GM12878 (cell line): ENCODE measurements at regions not wholly inside any gene's neighbourhood (a gene's known extent, or its start where the extent isn't known, plus 50 kb on each side); places are given as distances from the start of the nearest gene placed in this dataset.

ENCODE experiments used
- ATAC-seq: fragments of 200-7000 bp; cut with Tn5 transposase; 3 replicates; pipeline ENCODE4 v1.9.1; 2020; ENCODE audit warnings: mild to moderate bottlenecking, moderate library complexity
- BruUV-seq: library from RNA; stranded (reverse); fragments of 400-500 nt; replicated peaks from 2 replicates; lab custom pipeline; 2021; lab: Mats Ljungman, UMichigan
- CTCF ChIA-PET: fragments of 300-600 bp; sonication (Branson Sonifier 250); formaldehyde crosslinking; extraction: SDS; loops from one replicate; lab custom pipeline; 2021; ENCODE audit warnings: inconsistent platforms; lab: Yijun Ruan, JAX
- POLR2A ChIA-PET: fragments of 350-600 bp; formaldehyde crosslinking; extraction: SDS; loops from one replicate; lab custom pipeline; 2021; ENCODE audit warnings: inconsistent platforms; lab: Charles Lee
- RAD21 ChIA-PET: fragments of 300-600 bp; sonication (Branson Sonifier 250); formaldehyde crosslinking; loops from one replicate; lab custom pipeline; 2023; ENCODE audit warnings: antibody characterized with exemption; ENCODE audit not compliant: unreplicated experiment; lab: Charles Lee
- SMC1A ChIA-PET: fragments of 300-600 bp; sonication (Branson Sonifier 250); formaldehyde crosslinking; loops from one replicate; lab custom pipeline; 2023; ENCODE audit not compliant: unreplicated experiment, uncharacterized antibody; lab: Charles Lee
- DNase-seq: peaks from one replicate; pipeline ENCODE4 v3.0.0-alpha.2; 2011; ENCODE audit warnings: low read depth, low spot score
- FAIRE-seq: peaks from 3 replicates; lab custom pipeline; 2011; peaks lifted over from hg19 to GRCh38; lab: Jason Lieb, UNC
- H2AFZ ChIP-seq: 2 replicates; pipeline ENCODE4 v1.6.0; 2011; ENCODE audit warnings: low read depth, low read length, control low read depth; ENCODE audit not compliant: control insufficient read depth
- H3K27ac ChIP-seq: 2 replicates; pipeline ENCODE4 v1.5.1; 2011; ENCODE audit warnings: control low read depth; ENCODE audit not compliant: control insufficient read depth, insufficient read depth
- H3K27me3 ChIP-seq, 2 experiments: replicated peaks in 1 of 2; 2 replicates each; pipeline versions ENCODE4 v1.6.0 to v1.6.1; 2011; ENCODE audit warnings: low read length in 1 of 2; ENCODE audit not compliant: control insufficient read depth in 2 of 2, insufficient read depth in 2 of 2
- H3K36me3 ChIP-seq, 2 experiments: 2 replicates each; pipeline ENCODE4 v1.5.1; 2011; ENCODE audit warnings: low read length in 1 of 2; ENCODE audit not compliant: control insufficient read depth in 2 of 2, insufficient read depth in 2 of 2
- H3K4me1 ChIP-seq: 2 replicates; pipeline ENCODE4 v1.6.1; 2011; ENCODE audit warnings: mild to moderate bottlenecking, low read length, moderate library complexity, mixed read lengths; ENCODE audit not compliant: control insufficient read depth, insufficient read depth
- H3K4me2 ChIP-seq: 2 replicates; pipeline ENCODE4 v1.6.0; 2011; ENCODE audit warnings: control low read depth; ENCODE audit not compliant: control insufficient read depth, insufficient read depth
- H3K4me3 ChIP-seq: fragments of 200-600 bp; sonication (generic); 2 replicates; pipeline ENCODE4 v1.5.1; 2016
- H3K79me2 ChIP-seq: 2 replicates; pipeline ENCODE4 v1.6.0; 2011; ENCODE audit warnings: low read length; ENCODE audit not compliant: control insufficient read depth, insufficient read depth
- H3K9ac ChIP-seq: 2 replicates; pipeline ENCODE4 v1.8.0; 2011; ENCODE audit warnings: low read length, control low read depth, mixed read lengths; ENCODE audit not compliant: control insufficient read depth, insufficient read depth
- H3K9me3 ChIP-seq: replicated peaks from 3 replicates; pipeline ENCODE4 v1.5.1; 2011; ENCODE audit warnings: mild to moderate bottlenecking, low read length; ENCODE audit not compliant: control insufficient read depth, insufficient read depth
- H4K20me1 ChIP-seq: 2 replicates; pipeline ENCODE4 v1.6.0; 2011; ENCODE audit not compliant: control insufficient read depth, insufficient read depth
- ASH2L ChIP-seq: fragments of 300-600, 200-600 bp; sonication (generic); IDR thresholded peaks from 2 replicates; pipeline ENCODE4 v1.6.1; 2017; ENCODE audit warnings: low read depth, mild to moderate bottlenecking, borderline replicate concordance
- CBFB ChIP-seq: IDR thresholded peaks from 2 replicates; pipeline ENCODE4 v1.6.1; 2016; ENCODE audit warnings: antibody characterized with exemption, low read depth
- EED ChIP-seq: sonication (generic); IDR thresholded peaks from 2 replicates; pipeline ENCODE4 v1.6.1; 2016; ENCODE audit warnings: antibody characterized with exemption, low read depth
- IRF5 ChIP-seq: fragments of 450-650 bp; IDR thresholded peaks from 2 replicates; pipeline ENCODE4 v1.6.1; 2017; ENCODE audit warnings: borderline replicate concordance
- MTA3 ChIP-seq: IDR thresholded peaks from 2 replicates; pipeline ENCODE4 v1.6.1; 2012; ENCODE audit warnings: low read length, inconsistent platforms, borderline replicate concordance
- PAX8 ChIP-seq: fragments of 450-650 bp; IDR thresholded peaks from 2 replicates; pipeline ENCODE4 v1.6.1; 2017; ENCODE audit warnings: mild to moderate bottlenecking, moderate library complexity
- POLR2AphosphoS2 ChIP-seq: IDR thresholded peaks from 2 replicates; pipeline ENCODE4 v1.6.1; 2011; ENCODE audit warnings: low read depth, mild to moderate bottlenecking, low read length, improper control_type of control experiment, moderate library complexity
- SMAD5 ChIP-seq: IDR thresholded peaks from 2 replicates; pipeline ENCODE4 v1.6.1; 2016; ENCODE audit warnings: antibody characterized with exemption, low read depth
- SMARCA5 ChIP-seq: fragments of 450-650 bp; IDR thresholded peaks from 2 replicates; pipeline ENCODE4 v1.6.1; 2017; ENCODE audit warnings: mild to moderate bottlenecking
- STAT3 ChIP-seq: IDR thresholded peaks from 2 replicates; pipeline ENCODE4 v1.6.1; 2011; ENCODE audit warnings: low read depth, low read length, improper control_type of control experiment
- TARDBP ChIP-seq: IDR thresholded peaks from 2 replicates; pipeline ENCODE4 v1.6.1; 2016; ENCODE audit warnings: borderline replicate concordance
- TCF3 ChIP-seq: IDR thresholded peaks from 2 replicates; pipeline ENCODE4 v1.6.1; 2012; ENCODE audit warnings: low read depth, mild to moderate bottlenecking, low read length, borderline replicate concordance; ENCODE audit not compliant: insufficient read depth
- WGBS: methylation state at CpG from one replicate; pipeline ENCODE4 v1.1.6; 2016; ENCODE audit warnings: low lambda C conversion rate; ENCODE audit not compliant: insufficient replicate concordance, insufficient coverage; ENCODE audit errors: missing lambda C conversion rate; 5-methylcytosine and 5-hydroxymethylcytosine counted together
- in situ Hi-C: fragments of 300-500 bp; cut with MboI; formaldehyde crosslinking; loops from 9 replicates; pipeline ENCODE4 v1.14.3; 2018; ENCODE audit warnings: mixed read lengths
- intact Hi-C: fragments of 100-400 bp; cut with micrococcal nuclease; formaldehyde crosslinking; loops from one replicate; pipeline ENCODE4 v1.14.2; 2022; ENCODE audit not compliant: unreplicated experiment
- TF ChIP-seq, protein P1 (sequence below): IDR thresholded peaks from 2 replicates; pipeline ENCODE4 v1.6.1; 2012; ENCODE audit warnings: low read depth, low read length, improper control_type of control experiment

DNA sequence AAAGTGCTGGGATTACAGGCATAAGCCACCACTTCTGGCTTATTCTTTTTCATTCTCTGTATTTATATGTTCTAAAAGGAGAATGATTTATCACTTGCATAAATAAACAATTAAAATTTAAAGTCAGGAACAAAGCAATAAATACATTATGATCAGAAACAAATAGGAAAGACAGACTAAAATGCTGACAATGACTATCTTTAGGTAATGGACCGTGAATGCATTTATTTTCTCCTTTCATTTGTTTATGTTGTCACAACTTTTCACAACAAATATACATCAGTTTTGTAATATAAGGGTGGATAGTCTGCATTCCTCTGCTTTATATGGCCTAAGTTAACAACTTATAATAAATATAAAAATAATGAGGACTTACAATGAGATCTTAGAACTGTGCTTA, 199.2 kb upstream of the EPHA4 start:
- ChIA-PET RAD21 (no interaction called here), POLR2A (no interaction called here), SMC1A (no interaction called here)
- Histone ChIP-seq H3K79me2 (no peaks in the 10 kb centered on the region), H3K4me1 (no peaks in the 10 kb centered on the region), H3K9me3 (no peaks in the 10 kb centered on the region), H3K9ac (no peak overlapping the region)
- no TSS peak for BruUV-seq
- intact Hi-C loops (no loop called here), in situ Hi-C loops (no loop called here)
- WGBS, result 38% methylated on average over 1 of the region's 1 CpG
- ATAC-seq (no peak), FAIRE-seq (no peak)
- TF ChIP-seq MTA3 (no peak), CBFB (no peak)
- TF ChIP-seq, all 136 proteins: peak for 0
- no peak overlapping the region for H2AFZ ChIP-seq
- H3K27me3 ChIP-seq, result no peaks in the 10 kb centered on the region
- no peaks in the 10 kb centered on the region for H4K20me1 ChIP-seq
- no peak overlapping the region for H3K4me2 ChIP-seq
- no peak overlapping the region for H3K4me3 ChIP-seq
- no peak for DNase-seq
- H3K36me3 ChIP-seq, result no peaks in the 10 kb centered on the region
- no peak overlapping the region for H3K27ac ChIP-seq
- CTCF ChIA-PET, result no interaction called here

DNA sequence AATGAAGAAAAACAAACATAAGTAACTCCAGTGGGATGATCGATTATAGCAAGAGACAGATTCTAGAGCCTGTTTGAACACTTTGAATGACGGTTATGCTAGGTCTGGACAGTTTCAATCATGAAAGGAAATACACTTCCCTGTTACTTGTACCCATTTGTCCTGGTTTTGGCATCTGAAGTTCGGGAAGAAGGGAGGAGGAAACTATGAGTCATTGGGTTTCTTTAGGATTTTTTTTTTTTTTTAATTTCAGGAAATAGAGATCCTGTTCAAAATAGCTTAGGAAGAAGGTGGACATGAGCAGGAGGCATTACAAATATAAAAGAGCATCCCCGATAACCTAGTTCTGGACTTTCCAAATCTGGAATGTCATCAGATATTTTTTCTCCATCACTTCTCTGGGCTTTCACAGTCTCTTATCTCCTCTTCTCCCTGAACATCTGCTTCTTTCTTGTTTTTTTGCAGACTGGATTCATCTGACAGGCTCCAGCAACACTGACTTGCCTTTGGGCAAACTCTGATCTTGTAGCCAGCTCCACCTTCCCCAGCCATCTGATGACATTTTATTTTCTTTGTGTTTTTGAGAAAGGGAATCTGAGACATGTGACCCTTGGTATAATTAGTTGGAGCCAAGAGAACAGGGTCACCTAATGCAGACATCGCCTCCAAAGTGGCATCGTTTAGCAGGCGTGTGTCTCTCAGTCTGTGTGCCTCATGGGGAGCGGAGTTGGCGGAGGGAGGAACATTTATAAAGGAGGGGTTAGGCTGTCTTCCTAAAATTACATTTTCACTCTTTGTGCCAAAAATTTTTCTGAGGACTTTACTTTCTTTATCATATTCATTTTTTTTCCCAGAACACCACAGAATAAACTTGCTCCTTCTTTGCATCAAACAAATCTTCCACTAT, 195.3 kb upstream of the EPHA4 start:
- FAIRE-seq (no peak), ATAC-seq (no peak), DNase-seq (no peak)
- no TSS peak for BruUV-seq
- H3K4me2 ChIP-seq, result no peak overlapping the region
- CTCF ChIA-PET, result no interaction called here
- H4K20me1 ChIP-seq, result no peaks in the 10 kb centered on the region
- RAD21 ChIA-PET, result no interaction called here
- no peaks in the 10 kb centered on the region for H3K4me1 ChIP-seq
- no peak overlapping the region for H2AFZ ChIP-seq
- H3K79me2 ChIP-seq, result no peaks in the 10 kb centered on the region
- in situ Hi-C loops (no loop called here), intact Hi-C loops (no loop called here)
- H3K9me3 ChIP-seq, result no peaks in the 10 kb centered on the region
- WGBS, result 40% methylated on average over 9 of the region's 9 CpGs
- no peaks in the 10 kb centered on the region for H3K36me3 ChIP-seq
- no peak overlapping the region for H3K9ac ChIP-seq
- no peak overlapping the region for H3K27ac ChIP-seq
- H3K27me3 ChIP-seq, result no peaks in the 10 kb centered on the region
- POLR2A ChIA-PET, result no interaction called here
- no peak overlapping the region for H3K4me3 ChIP-seq
- SMC1A ChIA-PET, result no interaction called here
- TF ChIP-seq SMARCA5, result no peak
- TF ChIP-seq IRF5, result no peak
- TF ChIP-seq CBFB, result no peak
- TF ChIP-seq TARDBP, result no peak
- TF ChIP-seq EED, result no peak
- no peak for TF ChIP-seq STAT3
- TF ChIP-seq ASH2L, result no peak
- no peak for TF ChIP-seq PAX8
- no peak for TF ChIP-seq POLR2AphosphoS2
- TF ChIP-seq TCF3, result no peak
- no peak for TF ChIP-seq SMAD5
- TF ChIP-seq, protein P1, sequence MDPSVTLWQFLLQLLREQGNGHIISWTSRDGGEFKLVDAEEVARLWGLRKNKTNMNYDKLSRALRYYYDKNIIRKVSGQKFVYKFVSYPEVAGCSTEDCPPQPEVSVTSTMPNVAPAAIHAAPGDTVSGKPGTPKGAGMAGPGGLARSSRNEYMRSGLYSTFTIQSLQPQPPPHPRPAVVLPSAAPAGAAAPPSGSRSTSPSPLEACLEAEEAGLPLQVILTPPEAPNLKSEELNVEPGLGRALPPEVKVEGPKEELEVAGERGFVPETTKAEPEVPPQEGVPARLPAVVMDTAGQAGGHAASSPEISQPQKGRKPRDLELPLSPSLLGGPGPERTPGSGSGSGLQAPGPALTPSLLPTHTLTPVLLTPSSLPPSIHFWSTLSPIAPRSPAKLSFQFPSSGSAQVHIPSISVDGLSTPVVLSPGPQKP, result no peak
